ENCODE measurements at regions not wholly inside any gene's neighbourhood (a gene's known extent, or its start where the extent isn't known, plus 50 kb on each side); places are given as distances from the start of the nearest gene placed in this dataset.

DNA sequence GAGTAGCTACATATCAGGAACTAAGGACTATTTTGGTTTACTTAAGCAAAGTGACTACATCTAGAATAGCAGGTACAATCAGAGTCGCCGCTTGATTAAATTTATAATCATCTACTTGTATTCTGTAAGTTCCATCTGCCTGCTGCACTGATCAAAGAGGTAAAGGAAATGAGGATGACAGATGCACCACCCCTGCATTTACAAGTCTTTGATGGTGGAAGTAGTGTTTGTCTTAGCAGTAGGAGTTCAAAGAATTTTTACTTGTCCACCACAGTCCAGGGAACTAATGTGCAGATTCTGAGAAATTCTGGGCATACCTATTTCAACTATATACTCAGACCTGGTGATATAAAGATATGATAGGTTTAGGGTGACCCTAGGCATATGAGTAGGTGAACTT, 184.1 kb upstream of the IVNS1ABP start:
- TF ChIP-seq, protein P1, sequence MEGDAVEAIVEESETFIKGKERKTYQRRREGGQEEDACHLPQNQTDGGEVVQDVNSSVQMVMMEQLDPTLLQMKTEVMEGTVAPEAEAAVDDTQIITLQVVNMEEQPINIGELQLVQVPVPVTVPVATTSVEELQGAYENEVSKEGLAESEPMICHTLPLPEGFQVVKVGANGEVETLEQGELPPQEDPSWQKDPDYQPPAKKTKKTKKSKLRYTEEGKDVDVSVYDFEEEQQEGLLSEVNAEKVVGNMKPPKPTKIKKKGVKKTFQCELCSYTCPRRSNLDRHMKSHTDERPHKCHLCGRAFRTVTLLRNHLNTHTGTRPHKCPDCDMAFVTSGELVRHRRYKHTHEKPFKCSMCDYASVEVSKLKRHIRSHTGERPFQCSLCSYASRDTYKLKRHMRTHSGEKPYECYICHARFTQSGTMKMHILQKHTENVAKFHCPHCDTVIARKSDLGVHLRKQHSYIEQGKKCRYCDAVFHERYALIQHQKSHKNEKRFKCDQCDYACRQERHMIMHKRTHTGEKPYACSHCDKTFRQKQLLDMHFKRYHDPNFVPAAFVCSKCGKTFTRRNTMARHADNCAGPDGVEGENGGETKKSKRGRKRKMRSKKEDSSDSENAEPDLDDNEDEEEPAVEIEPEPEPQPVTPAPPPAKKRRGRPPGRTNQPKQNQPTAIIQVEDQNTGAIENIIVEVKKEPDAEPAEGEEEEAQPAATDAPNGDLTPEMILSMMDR (IDR thresholded peaks at IDR 0.05; ENCODE audit: low read depth, low read length, poor library complexity, severe bottlenecking), result no peak
- TF ChIP-seq EZH2phosphoT487 (IDR thresholded peaks at IDR 0.05; ENCODE audit: borderline replicate concordance, low read length), result no peak
